ENCODE measurements at regions not wholly inside any gene's neighbourhood (a gene's known extent, or its start where the extent isn't known, plus 50 kb on each side); places are given as distances from the start of the nearest gene placed in this dataset.

DNA sequence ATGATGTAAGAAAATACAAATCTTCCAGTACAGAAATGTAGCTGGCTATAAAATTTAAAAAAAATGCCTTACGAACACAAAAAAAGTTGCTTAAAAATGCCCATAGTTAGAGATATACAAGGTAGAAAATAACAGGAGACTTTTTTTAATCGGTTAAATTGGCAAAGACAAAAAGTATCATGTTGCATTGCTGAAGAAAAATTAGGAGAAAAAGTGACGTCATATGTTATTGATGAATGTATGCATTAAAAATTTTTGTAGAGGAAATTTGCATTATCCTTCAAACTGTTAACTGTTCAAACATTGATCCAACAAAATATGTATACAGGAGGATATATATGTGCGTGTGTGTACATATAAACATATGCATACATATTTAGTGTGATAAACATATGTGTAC lies 1634.4 kb upstream of the PCDH7 start:
- TF ChIP-seq EZH2 (IDR thresholded peaks at IDR 0.05; ENCODE audit: insufficient read depth, poor library complexity, severe bottlenecking), result no peak
- no peak for TF ChIP-seq EZH2phosphoT487 (IDR thresholded peaks at IDR 0.05; ENCODE audit: insufficient read depth, low read depth)
